Panc1 (cell line): ENCODE measurements at regions not wholly inside any gene's neighbourhood (a gene's known extent, or its start where the extent isn't known, plus 50 kb on each side); places are given as distances from the start of the nearest gene placed in this dataset.
"Not testable (repeated sequence)": the region's sequence is repeated elsewhere in the genome, so short reads cannot be mapped to it uniquely, and the experiment has no call there.

Source experiments
- CTCF ChIP-seq: fragments of 450-650 bp; IDR thresholded peaks from 2 replicates; pipeline ENCODE4 v1.5.1; 2017; ENCODE audit warnings: mild to moderate bottlenecking
- POLR2AphosphoS5 ChIP-seq: IDR thresholded peaks from 2 replicates; pipeline ENCODE4 v1.6.1; 2012; ENCODE audit warnings: mild to moderate bottlenecking, low read depth, low read length, moderate library complexity
- REST ChIP-seq, 2 experiments: IDR thresholded peaks; 2 replicates each; pipeline ENCODE4 v1.6.1; 2011 to 2012; ENCODE audit warnings: low read depth in 2 of 2, control low read depth in 1 of 2, low read length in 1 of 2, mild to moderate bottlenecking in 1 of 2, moderate library complexity in 1 of 2; ENCODE audit not compliant: insufficient read depth in 1 of 2
- SIN3A ChIP-seq: IDR thresholded peaks from 2 replicates; pipeline ENCODE4 v1.6.1; 2012; ENCODE audit warnings: low read depth, mild to moderate bottlenecking, low read length, moderate library complexity, borderline replicate concordance; ENCODE audit not compliant: insufficient read depth

DNA sequence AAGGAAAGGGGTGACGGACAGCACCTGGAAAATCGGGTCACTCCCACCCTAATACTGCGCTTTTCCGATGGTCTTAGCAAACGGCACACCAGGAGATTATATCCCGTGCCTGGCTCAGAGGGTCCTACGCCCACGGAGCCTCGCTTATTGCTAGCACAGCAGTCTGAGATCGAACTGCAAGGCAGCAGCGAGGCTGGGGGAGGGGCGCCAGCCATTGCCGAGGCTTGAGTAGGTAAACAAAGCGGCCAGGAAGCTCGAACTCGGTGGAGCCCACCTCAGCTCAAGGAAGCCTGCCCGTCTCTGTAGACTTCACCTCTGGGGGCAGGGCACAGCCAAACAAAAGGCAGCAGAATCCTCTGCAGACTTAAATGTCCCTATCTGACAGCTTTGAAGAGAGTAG lies 91.5 kb upstream of the MBIP start:
- not testable (repeated sequence) for TF ChIP-seq CTCF; REST (IDR thresholded peaks at IDR 0.05; ENCODE audit: insufficient read depth in 1 of 2, low read depth in 2 of 2, low read length in 1 of 2); POLR2AphosphoS5; SIN3A
